GM23338 (cell line): ENCODE measurements at regions not wholly inside any gene's neighbourhood (a gene's known extent, or its start where the extent isn't known, plus 50 kb on each side); places are given as distances from the start of the nearest gene placed in this dataset.

Experiments
- ATAC-seq: fragments of 200-7000 bp; cut with Tn5 transposase; 3 replicates; pipeline ENCODE4 v1.9.1; 2020
- DNase-seq: peaks from one replicate; pipeline ENCODE4 v3.0.0-alpha.2; 2015; ENCODE audit warnings: low spot score
- H2AFZ ChIP-seq: fragments of 200-600 bp; sonication (generic); 2 replicates; pipeline ENCODE4 v1.8.0; 2016; ENCODE audit warnings: antibody characterized with exemption, mild to moderate bottlenecking, moderate library complexity
- H3F3A ChIP-seq: fragments of 200-600 bp; sonication (generic); replicated peaks from 2 replicates; pipeline ENCODE4 v1.8.0; 2017; ENCODE audit warnings: antibody characterized with exemption, mixed run types, low read depth
- H3K27ac ChIP-seq: fragments of 200-600 bp; sonication (generic); 2 replicates; pipeline ENCODE4 v1.6.1; 2016; ENCODE audit warnings: low read depth
- H3K27me3 ChIP-seq: fragments of 200-600 bp; sonication (generic); 2 replicates; pipeline ENCODE4 v1.8.0; 2016; ENCODE audit warnings: mild to moderate bottlenecking, mixed run types, moderate library complexity; ENCODE audit not compliant: insufficient read depth
- H3K36me3 ChIP-seq: fragments of 200-600 bp; sonication (generic); 2 replicates; pipeline ENCODE4 v1.8.0; 2016; ENCODE audit warnings: mild to moderate bottlenecking; ENCODE audit not compliant: insufficient read depth
- H3K4me1 ChIP-seq: fragments of 200-600 bp; sonication (generic); 2 replicates; pipeline ENCODE4 v1.8.0; 2016; ENCODE audit warnings: mild to moderate bottlenecking, moderate library complexity; ENCODE audit not compliant: insufficient read depth
- H3K4me2 ChIP-seq: fragments of 200-600 bp; sonication (generic); 2 replicates; pipeline ENCODE4 v1.7.1; 2017; ENCODE audit warnings: mixed run types
- H3K4me3 ChIP-seq: fragments of 200-600 bp; sonication (generic); 2 replicates; pipeline ENCODE4 v1.6.1; 2016; ENCODE audit warnings: mixed run types
- H3K79me2 ChIP-seq: fragments of 200-600 bp; sonication (generic); replicated peaks from 2 replicates; pipeline ENCODE4 v1.8.0; 2017; ENCODE audit warnings: mild to moderate bottlenecking; ENCODE audit not compliant: insufficient read depth
- H3K9me2 ChIP-seq: fragments of 200-600 bp; sonication (generic); 2 replicates; pipeline ENCODE4 v1.8.0; 2017; ENCODE audit not compliant: insufficient read depth
- H4K20me1 ChIP-seq: fragments of 200-600 bp; sonication (generic); replicated peaks from 2 replicates; pipeline ENCODE4 v1.8.0; 2017; ENCODE audit warnings: mild to moderate bottlenecking; ENCODE audit not compliant: insufficient read depth
- H3K27ac Mint-ChIP-seq: 2 replicates; pipeline ENCODE4 v1.8.0; 2020; ENCODE audit warnings: inconsistent platforms, mild to moderate bottlenecking, moderate library complexity, mixed read lengths
- H3K27me3 Mint-ChIP-seq: 3 replicates; pipeline ENCODE4 v1.8.0; 2022; ENCODE audit warnings: low read depth, mild to moderate bottlenecking, moderate library complexity, mixed read lengths, inconsistent platforms; ENCODE audit not compliant: insufficient read depth, poor library complexity
- H3K36me3 Mint-ChIP-seq: 3 replicates; pipeline ENCODE4 v1.8.0; 2021; ENCODE audit warnings: low read depth, mild to moderate bottlenecking, inconsistent platforms, moderate library complexity, mixed read lengths
- H3K4me1 Mint-ChIP-seq: 3 replicates; pipeline ENCODE4 v1.8.0; 2020; ENCODE audit warnings: mild to moderate bottlenecking, inconsistent platforms, mixed read lengths
- H3K4me3 Mint-ChIP-seq: 3 replicates; pipeline ENCODE4 v1.8.0; 2021; ENCODE audit warnings: moderate library complexity, mild to moderate bottlenecking, inconsistent platforms, mixed read lengths
- H3K9me3 Mint-ChIP-seq: 3 replicates; pipeline ENCODE4 v1.8.0; 2020; ENCODE audit warnings: moderate library complexity, mild to moderate bottlenecking, inconsistent platforms, mixed read lengths
- EZH2 ChIP-seq: fragments of 200-600 bp; sonication (generic); IDR thresholded peaks from one replicate; pipeline ENCODE4 v1.8.0; 2017; ENCODE audit warnings: antibody characterized with exemption, mild to moderate bottlenecking, low read depth; ENCODE audit not compliant: unreplicated experiment
- JUNB ChIP-seq: IDR thresholded peaks from one replicate; pipeline ENCODE4 v1.6.1; 2016; ENCODE audit warnings: antibody characterized with exemption; ENCODE audit not compliant: unreplicated experiment
- NANOG ChIP-seq: IDR thresholded peaks from 2 replicates; pipeline ENCODE4 v1.6.1; 2016; ENCODE audit warnings: antibody characterized with exemption, borderline replicate concordance
- STAT1 ChIP-seq: IDR thresholded peaks from one replicate; pipeline ENCODE4 v1.6.1; 2016; ENCODE audit warnings: antibody characterized with exemption; ENCODE audit not compliant: unreplicated experiment
- ZNF114 ChIP-seq: fragments of 250-450 bp; sonication (Bioruptor Pico); IDR thresholded peaks from 2 replicates; pipeline ENCODE4 v1.5.0; 2020; ENCODE audit warnings: mild to moderate bottlenecking, moderate library complexity
- ZNF462 ChIP-seq: fragments of 250-450 bp; sonication (Bioruptor Pico); IDR thresholded peaks from 2 replicates; pipeline ENCODE4 v1.5.0; 2020; ENCODE audit warnings: mild to moderate bottlenecking, moderate library complexity
- TF ChIP-seq, protein P1 (sequence below): IDR thresholded peaks from one replicate; pipeline ENCODE4 v1.6.1; 2018; ENCODE audit warnings: antibody characterized with exemption; ENCODE audit not compliant: unreplicated experiment

GRCh38 chr1:168939947-168940223 lies 166.6 kb upstream of the ATP1B1 start (continued):
- TF ChIP-seq ZNF462 (no peak), NANOG (no peak), EZH2 (no peak)
- TF ChIP-seq, protein P1, sequence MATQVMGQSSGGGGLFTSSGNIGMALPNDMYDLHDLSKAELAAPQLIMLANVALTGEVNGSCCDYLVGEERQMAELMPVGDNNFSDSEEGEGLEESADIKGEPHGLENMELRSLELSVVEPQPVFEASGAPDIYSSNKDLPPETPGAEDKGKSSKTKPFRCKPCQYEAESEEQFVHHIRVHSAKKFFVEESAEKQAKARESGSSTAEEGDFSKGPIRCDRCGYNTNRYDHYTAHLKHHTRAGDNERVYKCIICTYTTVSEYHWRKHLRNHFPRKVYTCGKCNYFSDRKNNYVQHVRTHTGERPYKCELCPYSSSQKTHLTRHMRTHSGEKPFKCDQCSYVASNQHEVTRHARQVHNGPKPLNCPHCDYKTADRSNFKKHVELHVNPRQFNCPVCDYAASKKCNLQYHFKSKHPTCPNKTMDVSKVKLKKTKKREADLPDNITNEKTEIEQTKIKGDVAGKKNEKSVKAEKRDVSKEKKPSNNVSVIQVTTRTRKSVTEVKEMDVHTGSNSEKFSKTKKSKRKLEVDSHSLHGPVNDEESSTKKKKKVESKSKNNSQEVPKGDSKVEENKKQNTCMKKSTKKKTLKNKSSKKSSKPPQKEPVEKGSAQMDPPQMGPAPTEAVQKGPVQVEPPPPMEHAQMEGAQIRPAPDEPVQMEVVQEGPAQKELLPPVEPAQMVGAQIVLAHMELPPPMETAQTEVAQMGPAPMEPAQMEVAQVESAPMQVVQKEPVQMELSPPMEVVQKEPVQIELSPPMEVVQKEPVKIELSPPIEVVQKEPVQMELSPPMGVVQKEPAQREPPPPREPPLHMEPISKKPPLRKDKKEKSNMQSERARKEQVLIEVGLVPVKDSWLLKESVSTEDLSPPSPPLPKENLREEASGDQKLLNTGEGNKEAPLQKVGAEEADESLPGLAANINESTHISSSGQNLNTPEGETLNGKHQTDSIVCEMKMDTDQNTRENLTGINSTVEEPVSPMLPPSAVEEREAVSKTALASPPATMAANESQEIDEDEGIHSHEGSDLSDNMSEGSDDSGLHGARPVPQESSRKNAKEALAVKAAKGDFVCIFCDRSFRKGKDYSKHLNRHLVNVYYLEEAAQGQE: no peak

DNA sequence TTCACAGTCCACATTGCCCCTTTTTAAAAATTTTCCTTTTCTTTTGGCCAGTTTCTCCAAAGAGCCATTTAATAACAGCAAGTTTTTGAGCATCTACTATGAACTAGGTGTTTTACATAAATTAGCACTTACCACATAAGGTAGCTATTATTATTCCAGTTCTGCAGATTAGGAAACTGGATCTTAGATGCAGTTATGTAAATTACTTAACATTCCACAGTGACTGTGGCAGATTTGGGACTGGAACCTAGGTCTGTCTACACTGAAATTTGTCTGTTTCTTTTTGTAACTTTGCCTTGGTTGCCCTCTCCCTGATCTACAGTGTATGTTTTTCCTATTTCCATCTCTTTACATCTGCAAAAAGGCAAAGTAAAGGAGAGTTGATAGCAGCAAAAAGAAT lies 164.8 kb upstream of the ATP1B1 start:
- no peaks in the 10 kb centered on the region for H4K20me1 ChIP-seq
- no peaks in the 10 kb centered on the region for H3K27me3 Mint-ChIP-seq
- peaks cover 10% of the 10 kb centered on the region for H3K4me1 ChIP-seq
- H3K9me3 Mint-ChIP-seq: no peaks in the 10 kb centered on the region; the same call in 2 of the 3 replicates
- H2AFZ ChIP-seq: peak overlapping the region; percentile 61; the same call in 1 of the 2 replicates
- DNase-seq (no peak), ATAC-seq (no peak)
- H3K4me1 Mint-ChIP-seq: peaks cover 12% of the 10 kb centered on the region
- no peak overlapping the region for H3K27ac ChIP-seq
- no peak overlapping the region for H3K4me3 ChIP-seq
- no peaks in the 10 kb centered on the region for H3K27me3 ChIP-seq
- H3K36me3 Mint-ChIP-seq: no peaks in the 10 kb centered on the region
- no peaks in the 10 kb centered on the region for H3K36me3 ChIP-seq
- H3K79me2 ChIP-seq: no peaks in the 10 kb centered on the region
- H3K4me2 ChIP-seq: peak overlapping the region; percentile 46; the same call in 1 of the 2 replicates
- TF ChIP-seq JUNB (no peak), NANOG (no peak), STAT1 (no peak), EZH2 (no peak), ZNF114 (CRISPR knock-in tag) (no peak)
- H3K9me2 ChIP-seq: peaks cover 9% of the 10 kb centered on the region; the same call in 1 of the 2 replicates
- no peaks in the 10 kb centered on the region for H3F3A ChIP-seq
- peak overlapping the region; percentile 42; the same call in 1 of the 2 replicates for H3K27ac Mint-ChIP-seq
- H3K4me3 Mint-ChIP-seq: no peak overlapping the region
